H1 (cell line): ENCODE measurements at regions not wholly inside any gene's neighbourhood (a gene's known extent, or its start where the extent isn't known, plus 50 kb on each side); places are given as distances from the start of the nearest gene placed in this dataset.
"Not testable (repeated sequence)": the region's sequence is repeated elsewhere in the genome, so short reads cannot be mapped to it uniquely, and the experiment has no call there.

Experiments
- CTCF ChIA-PET: fragments of 300-600 bp; sonication (Branson Sonifier 250); formaldehyde crosslinking; loops from one replicate; lab custom pipeline; 2021; ENCODE audit not compliant: partially characterized antibody; lab: Charles Lee
- POLR2A ChIA-PET: fragments of 300-600 bp; sonication (Branson Sonifier 250); formaldehyde crosslinking; loops from one replicate; lab custom pipeline; 2021; ENCODE audit warnings: inconsistent platforms; ENCODE audit not compliant: partially characterized antibody; lab: Charles Lee
- DNase-seq, 2 experiments: peaks; one replicate each; pipeline versions ENCODE4 v3.0.0 to v3.0.0-alpha.2; 2010 to 2022; ENCODE audit warnings: low spot score in 2 of 2, low read depth in 1 of 2, mixed read lengths in 1 of 2
- FAIRE-seq: peaks from 2 replicates; lab custom pipeline; 2011; peaks lifted over from hg19 to GRCh38; lab: Jason Lieb, UNC
- H2AFZ ChIP-seq: 2 replicates; pipeline ENCODE4 v1.8.1; 2012; ENCODE audit warnings: low read length, inconsistent platforms
- H2AK5ac ChIP-seq: 2 replicates; pipeline ENCODE4 v1.6.1; 2013; ENCODE audit warnings: low read depth, low read length
- H2BK120ac ChIP-seq: replicated peaks from 2 replicates; pipeline ENCODE3; 2013; ENCODE audit warnings: low read depth, low read length, inconsistent platforms
- H2BK12ac ChIP-seq: 2 replicates; pipeline ENCODE4 v1.6.1; 2013; ENCODE audit warnings: low read depth, low read length
- H2BK15ac ChIP-seq: 2 replicates; pipeline ENCODE4 v1.6.1; 2013; ENCODE audit warnings: low read length
- H2BK20ac ChIP-seq: 2 replicates; pipeline ENCODE4 v1.6.1; 2013; ENCODE audit warnings: low read length
- H2BK5ac ChIP-seq: 2 replicates; pipeline ENCODE4 v1.6.1; 2013; ENCODE audit warnings: low read depth, low read length
- H3K14ac ChIP-seq: 2 replicates; pipeline ENCODE4 v1.6.1; 2013; ENCODE audit warnings: inconsistent platforms; ENCODE audit not compliant: insufficient read length
- H3K18ac ChIP-seq: 2 replicates; pipeline ENCODE4 v1.6.1; 2013; ENCODE audit warnings: low read length; ENCODE audit errors: extremely low read depth
- H3K23ac ChIP-seq: 2 replicates; pipeline ENCODE4 v1.6.1; 2013; ENCODE audit warnings: inconsistent platforms; ENCODE audit not compliant: insufficient read length
- H3K23me2 ChIP-seq: 2 replicates; pipeline ENCODE4 v1.6.1; 2013; ENCODE audit warnings: low read depth, low read length
- H3K27ac ChIP-seq: 2 replicates; pipeline ENCODE4 v1.6.1; 2011; ENCODE audit warnings: low read depth, low read length, inconsistent platforms
- H3K27me3 ChIP-seq, 4 experiments: replicated peaks in 1 of 4; 1 replicate in 1 of 4; 2 replicates in 3 of 4; pipeline versions ENCODE4 v1.6.1 to v1.8.1; 2011 to 2013; ENCODE audit warnings: low read length in 3 of 4, mild to moderate bottlenecking in 3 of 4, inconsistent platforms in 2 of 4, mixed read lengths in 2 of 4, moderate library complexity in 1 of 4; ENCODE audit not compliant: control insufficient read depth in 3 of 4, insufficient read depth in 3 of 4; ENCODE audit errors: extremely low read depth in 1 of 4
- H3K36me3 ChIP-seq, 4 experiments: 2 replicates each; pipeline versions ENCODE4 v1.6.1 to v1.8.1; 2011 to 2013; ENCODE audit warnings: mild to moderate bottlenecking in 4 of 4, low read length in 3 of 4, moderate library complexity in 2 of 4, control low read depth in 1 of 4, inconsistent platforms in 1 of 4; ENCODE audit not compliant: insufficient read depth in 4 of 4, control insufficient read depth in 2 of 4
- H3K4ac ChIP-seq: replicated peaks from 2 replicates; pipeline ENCODE3; 2013; ENCODE audit warnings: low read length, low read depth, mixed read lengths, inconsistent platforms; ENCODE audit not compliant: insufficient read length
- H3K4me1 ChIP-seq, 4 experiments: replicated peaks in 1 of 4; 1 replicate in 1 of 4; 2 replicates in 3 of 4; pipeline versions ENCODE4 v1.6.1 to v1.8.1; 2011 to 2013; ENCODE audit warnings: low read length in 3 of 4, inconsistent platforms in 2 of 4, mixed read lengths in 1 of 4; ENCODE audit not compliant: insufficient read depth in 4 of 4, control insufficient read depth in 3 of 4
- H3K4me2 ChIP-seq, 2 experiments: 2 replicates each; pipeline versions ENCODE4 v1.6.1 to v1.8.1; 2011 to 2013; ENCODE audit warnings: low read depth in 2 of 2, low read length in 2 of 2, control low read depth in 1 of 2, inconsistent platforms in 1 of 2, mild to moderate bottlenecking in 1 of 2; ENCODE audit not compliant: insufficient read depth in 1 of 2
- H3K4me3 ChIP-seq, 4 experiments: fragments of 200-600, 300-600 bp in 1 of 4; sonication (generic), shearing (Covaris generic), sonication (Bioruptor Twin) in 1 of 4; 2 replicates each; pipeline versions ENCODE4 v1.5.1 to v1.8.1; 2011 to 2016; ENCODE audit warnings: low read length in 4 of 4, low read depth in 3 of 4, control low read depth in 2 of 4, inconsistent platforms in 2 of 4, mild to moderate bottlenecking in 2 of 4, mixed read lengths in 1 of 4, moderate library complexity in 1 of 4; ENCODE audit not compliant: insufficient read depth in 2 of 4; ENCODE audit errors: extremely low read depth in 1 of 4
- H3K56ac ChIP-seq: replicated peaks from 2 replicates; pipeline ENCODE3; 2013; ENCODE audit warnings: low read depth, mild to moderate bottlenecking, mixed read lengths, low read length, inconsistent platforms; ENCODE audit not compliant: insufficient read length
- H3K79me1 ChIP-seq: 2 replicates; pipeline ENCODE4 v1.6.1; 2013; ENCODE audit warnings: low read depth, low read length, control low read depth
- H3K79me2 ChIP-seq, 2 experiments: 2 replicates each; pipeline versions ENCODE4 v1.6.1 to v1.8.1; 2012 to 2013; ENCODE audit warnings: low read length in 2 of 2, mild to moderate bottlenecking in 2 of 2, inconsistent platforms in 1 of 2; ENCODE audit not compliant: insufficient read depth in 2 of 2, control insufficient read depth in 1 of 2
- H3K9ac ChIP-seq, 4 experiments: replicated peaks in 1 of 4; 1 replicate in 1 of 4; 2 replicates in 3 of 4; pipeline versions ENCODE4 v1.6.1 to v1.8.1; 2011 to 2013; ENCODE audit warnings: low read depth in 3 of 4, low read length in 3 of 4, control low read depth in 2 of 4, mild to moderate bottlenecking in 2 of 4, moderate library complexity in 2 of 4, inconsistent platforms in 1 of 4; ENCODE audit errors: extremely low read depth in 1 of 4
- H3K9me3 ChIP-seq, 2 experiments: 2 replicates each; pipeline versions ENCODE4 v1.6.1 to v1.8.1; 2012 to 2013; ENCODE audit warnings: mild to moderate bottlenecking in 2 of 2, moderate library complexity in 2 of 2, control low read depth in 1 of 2, inconsistent platforms in 1 of 2, low read depth in 1 of 2, low read length in 1 of 2, mixed read lengths in 1 of 2; ENCODE audit not compliant: insufficient read depth in 2 of 2
- H4K20me1 ChIP-seq, 2 experiments: replicated peaks in 1 of 2; 2 replicates each; pipeline versions ENCODE3 to v1.8.1; 2011 to 2013; ENCODE audit warnings: inconsistent platforms in 2 of 2, low read length in 2 of 2, mild to moderate bottlenecking in 1 of 2; ENCODE audit not compliant: insufficient read depth in 2 of 2, control insufficient read depth in 1 of 2
- H4K5ac ChIP-seq: 2 replicates; pipeline ENCODE4 v1.6.1; 2013; ENCODE audit warnings: low read length, low read depth, mixed read lengths, inconsistent platforms; ENCODE audit not compliant: insufficient read length
- H4K8ac ChIP-seq: 2 replicates; pipeline ENCODE4 v1.8.0; 2013; ENCODE audit warnings: mild to moderate bottlenecking, moderate library complexity, low read length, inconsistent platforms; ENCODE audit not compliant: insufficient read depth; ENCODE audit errors: extremely low read depth
- H4K91ac ChIP-seq: replicated peaks from 2 replicates; pipeline ENCODE3; 2013; ENCODE audit warnings: low read length, mixed read lengths, inconsistent platforms; ENCODE audit not compliant: insufficient read length
- WGBS, 2 experiments: shearing (Covaris generic) in 1 of 2; methylation state at CpG; one replicate each; pipeline versions ENCODE4 v1.1.6 to v1.1.7; 2013 to 2015; ENCODE audit warnings: low lambda C conversion rate in 2 of 2, mixed read lengths in 2 of 2, inconsistent platforms in 1 of 2, low coverage in 1 of 2, missing lambda C conversion rate in 1 of 2; ENCODE audit not compliant: insufficient replicate concordance in 2 of 2, insufficient coverage in 1 of 2, insufficient read length in 1 of 2; ENCODE audit errors: extremely low coverage in 1 of 2, missing lambda C conversion rate in 1 of 2; 5-methylcytosine and 5-hydroxymethylcytosine counted together

GRCh38 chr16:29294400-29294933, 112.0 kb downstream of the NPIPB11 start:
- not testable (repeated sequence) for FAIRE-seq

GRCh38 chr16:29293545-29293944, 113.0 kb downstream of the NPIPB11 start:
- CTCF ChIA-PET, H2AK5ac ChIP-seq, H2BK20ac ChIP-seq, H4K5ac ChIP-seq, H3K79me1 ChIP-seq, H3K27me3 ChIP-seq, FAIRE-seq, H3K79me2 ChIP-seq, H3K27ac ChIP-seq, DNase-seq, H3K36me3 ChIP-seq, H3K4me2 ChIP-seq, H2BK5ac ChIP-seq, H3K14ac ChIP-seq, H4K8ac ChIP-seq, H3K23me2 ChIP-seq, H2BK12ac ChIP-seq, H3K18ac ChIP-seq, POLR2A ChIA-PET, H2BK15ac ChIP-seq, H3K9ac ChIP-seq, H2BK120ac ChIP-seq, H3K4me1 ChIP-seq, H3K56ac ChIP-seq, H2AFZ ChIP-seq, H3K23ac ChIP-seq, H4K20me1 ChIP-seq, H3K4me3 ChIP-seq, H3K4ac ChIP-seq, H3K9me3 ChIP-seq, H4K91ac ChIP-seq: not testable (repeated sequence)
- 96% methylated on average over 6 of the region's 9 CpGs; no CpG with 5 or more reads in 1 of the 2 experiments for WGBS, 2 experiments

More at GRCh38 chr16:29294400-29294933, 112.0 kb downstream of the NPIPB11 start:
- H2BK120ac ChIP-seq, H2BK12ac ChIP-seq, H2BK5ac ChIP-seq, H3K27ac ChIP-seq, H3K23ac ChIP-seq, H4K5ac ChIP-seq, H3K4ac ChIP-seq, POLR2A ChIA-PET, H2BK15ac ChIP-seq, H3K27me3 ChIP-seq, H3K79me1 ChIP-seq, H3K18ac ChIP-seq, H3K36me3 ChIP-seq, H3K4me3 ChIP-seq, H3K14ac ChIP-seq, H3K4me1 ChIP-seq, H4K8ac ChIP-seq, H2BK20ac ChIP-seq, H3K9ac ChIP-seq, H2AK5ac ChIP-seq, H2AFZ ChIP-seq, CTCF ChIA-PET, H3K9me3 ChIP-seq, DNase-seq, H4K20me1 ChIP-seq, H3K23me2 ChIP-seq, H4K91ac ChIP-seq, H3K4me2 ChIP-seq, H3K79me2 ChIP-seq, H3K56ac ChIP-seq: not testable (repeated sequence)
- 92% methylated on average over 8 of the region's 12 CpGs; no CpG with 5 or more reads in 1 of the 2 experiments for WGBS, 2 experiments
